ENCODE measurements at regions not wholly inside any gene's neighbourhood (a gene's known extent, or its start where the extent isn't known, plus 50 kb on each side); places are given as distances from the start of the nearest gene placed in this dataset.
A peak's percentile ranks its signal among the peaks of the same experiment; 100 is the strongest.

DNA sequence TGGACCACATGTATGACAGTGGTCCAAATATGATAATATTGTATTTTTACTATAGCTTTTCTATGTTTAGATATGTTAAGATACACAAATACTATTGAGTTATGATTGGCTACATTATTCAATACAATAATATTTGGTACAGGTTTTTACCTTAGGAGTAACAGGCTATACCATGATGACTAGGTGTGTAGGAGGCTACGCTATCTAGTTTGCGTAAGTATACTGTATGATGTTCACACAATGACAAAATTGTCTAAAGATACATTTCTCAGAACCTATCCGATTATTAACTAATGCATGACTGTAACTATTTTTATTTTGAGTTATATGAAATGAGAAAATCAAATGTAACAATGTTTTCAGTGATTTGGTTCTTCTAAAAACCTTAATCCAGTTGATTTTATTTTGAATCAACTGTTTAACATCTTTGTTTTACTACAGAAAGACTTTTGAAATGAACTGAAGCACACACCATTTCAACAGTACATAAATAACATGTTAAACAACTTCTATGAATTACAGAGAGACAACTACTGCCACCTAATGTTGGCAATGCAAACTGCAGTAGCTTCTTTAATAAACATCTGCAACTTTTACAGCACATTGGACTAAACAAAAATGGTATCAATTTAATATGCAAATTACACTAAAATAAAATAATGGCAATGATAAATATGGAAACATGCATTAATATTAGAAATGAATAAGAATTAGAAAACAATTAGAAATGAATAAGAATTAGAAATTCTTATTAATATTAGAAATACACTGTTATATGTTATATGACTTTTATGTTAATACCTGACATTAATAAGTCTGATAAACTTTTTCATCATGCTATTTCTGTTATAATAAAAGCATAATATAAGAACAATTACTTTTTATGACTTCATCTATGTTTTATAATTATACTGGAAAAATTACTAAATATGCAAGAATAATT lies 255.7 kb downstream of the MBNL1 start:
- TF ChIP-seq ISL1 (CRISPR knock-in tag; IDR thresholded peaks at IDR 0.05): no peak
- TF ChIP-seq ARNTL (CRISPR knock-in tag; IDR thresholded peaks at IDR 0.05; ENCODE audit: borderline replicate concordance, low read depth): no peak
- no peak for TF ChIP-seq ZNF8 (CRISPR knock-in tag; IDR thresholded peaks at IDR 0.05)
- TF ChIP-seq SNAI2 (CRISPR knock-in tag; IDR thresholded peaks at IDR 0.05): no peak
- no peak for TF ChIP-seq ZFP30 (CRISPR knock-in tag; IDR thresholded peaks at IDR 0.05)
- no peak for TF ChIP-seq ESRRG (CRISPR knock-in tag; IDR thresholded peaks at IDR 0.05)
- TF ChIP-seq, protein P1, sequence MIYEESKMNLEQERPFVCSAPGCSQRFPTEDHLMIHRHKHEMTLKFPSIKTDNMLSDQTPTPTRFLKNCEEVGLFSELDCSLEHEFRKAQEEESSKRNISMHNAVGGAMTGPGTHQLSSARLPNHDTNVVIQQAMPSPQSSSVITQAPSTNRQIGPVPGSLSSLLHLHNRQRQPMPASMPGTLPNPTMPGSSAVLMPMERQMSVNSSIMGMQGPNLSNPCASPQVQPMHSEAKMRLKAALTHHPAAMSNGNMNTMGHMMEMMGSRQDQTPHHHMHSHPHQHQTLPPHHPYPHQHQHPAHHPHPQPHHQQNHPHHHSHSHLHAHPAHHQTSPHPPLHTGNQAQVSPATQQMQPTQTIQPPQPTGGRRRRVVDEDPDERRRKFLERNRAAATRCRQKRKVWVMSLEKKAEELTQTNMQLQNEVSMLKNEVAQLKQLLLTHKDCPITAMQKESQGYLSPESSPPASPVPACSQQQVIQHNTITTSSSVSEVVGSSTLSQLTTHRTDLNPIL (CRISPR knock-in tag; IDR thresholded peaks at IDR 0.05; ENCODE audit: low read depth): no peak
- TF ChIP-seq CSDC2 (CRISPR knock-in tag; IDR thresholded peaks at IDR 0.05): no peak
- TF ChIP-seq, protein P2, sequence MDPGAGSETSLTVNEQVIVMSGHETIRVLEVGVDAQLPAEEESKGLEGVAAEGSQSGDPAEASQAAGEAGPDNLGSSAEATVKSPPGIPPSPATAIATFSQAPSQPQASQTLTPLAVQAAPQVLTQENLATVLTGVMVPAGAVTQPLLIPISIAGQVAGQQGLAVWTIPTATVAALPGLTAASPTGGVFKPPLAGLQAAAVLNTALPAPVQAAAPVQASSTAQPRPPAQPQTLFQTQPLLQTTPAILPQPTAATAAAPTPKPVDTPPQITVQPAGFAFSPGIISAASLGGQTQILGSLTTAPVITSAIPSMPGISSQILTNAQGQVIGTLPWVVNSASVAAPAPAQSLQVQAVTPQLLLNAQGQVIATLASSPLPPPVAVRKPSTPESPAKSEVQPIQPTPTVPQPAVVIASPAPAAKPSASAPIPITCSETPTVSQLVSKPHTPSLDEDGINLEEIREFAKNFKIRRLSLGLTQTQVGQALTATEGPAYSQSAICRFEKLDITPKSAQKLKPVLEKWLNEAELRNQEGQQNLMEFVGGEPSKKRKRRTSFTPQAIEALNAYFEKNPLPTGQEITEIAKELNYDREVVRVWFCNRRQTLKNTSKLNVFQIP (CRISPR knock-in tag; IDR thresholded peaks at IDR 0.05; ENCODE audit: borderline replicate concordance, low read depth): no peak
- no peak for TF ChIP-seq TOX (CRISPR knock-in tag; IDR thresholded peaks at IDR 0.05; ENCODE audit: borderline replicate concordance)
- TF ChIP-seq, protein P3, sequence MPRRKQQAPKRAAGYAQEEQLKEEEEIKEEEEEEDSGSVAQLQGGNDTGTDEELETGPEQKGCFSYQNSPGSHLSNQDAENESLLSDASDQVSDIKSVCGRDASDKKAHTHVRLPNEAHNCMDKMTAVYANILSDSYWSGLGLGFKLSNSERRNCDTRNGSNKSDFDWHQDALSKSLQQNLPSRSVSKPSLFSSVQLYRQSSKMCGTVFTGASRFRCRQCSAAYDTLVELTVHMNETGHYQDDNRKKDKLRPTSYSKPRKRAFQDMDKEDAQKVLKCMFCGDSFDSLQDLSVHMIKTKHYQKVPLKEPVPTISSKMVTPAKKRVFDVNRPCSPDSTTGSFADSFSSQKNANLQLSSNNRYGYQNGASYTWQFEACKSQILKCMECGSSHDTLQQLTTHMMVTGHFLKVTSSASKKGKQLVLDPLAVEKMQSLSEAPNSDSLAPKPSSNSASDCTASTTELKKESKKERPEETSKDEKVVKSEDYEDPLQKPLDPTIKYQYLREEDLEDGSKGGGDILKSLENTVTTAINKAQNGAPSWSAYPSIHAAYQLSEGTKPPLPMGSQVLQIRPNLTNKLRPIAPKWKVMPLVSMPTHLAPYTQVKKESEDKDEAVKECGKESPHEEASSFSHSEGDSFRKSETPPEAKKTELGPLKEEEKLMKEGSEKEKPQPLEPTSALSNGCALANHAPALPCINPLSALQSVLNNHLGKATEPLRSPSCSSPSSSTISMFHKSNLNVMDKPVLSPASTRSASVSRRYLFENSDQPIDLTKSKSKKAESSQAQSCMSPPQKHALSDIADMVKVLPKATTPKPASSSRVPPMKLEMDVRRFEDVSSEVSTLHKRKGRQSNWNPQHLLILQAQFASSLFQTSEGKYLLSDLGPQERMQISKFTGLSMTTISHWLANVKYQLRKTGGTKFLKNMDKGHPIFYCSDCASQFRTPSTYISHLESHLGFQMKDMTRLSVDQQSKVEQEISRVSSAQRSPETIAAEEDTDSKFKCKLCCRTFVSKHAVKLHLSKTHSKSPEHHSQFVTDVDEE (CRISPR knock-in tag; IDR thresholded peaks at IDR 0.05): no peak
- TF ChIP-seq ZNF565 (CRISPR knock-in tag; conservative IDR thresholded peaks at IDR 0.05; ENCODE audit: low read depth): no peak
- peak; percentile 44; the same call in 1 of the 3 replicates for ATAC-seq

DNA sequence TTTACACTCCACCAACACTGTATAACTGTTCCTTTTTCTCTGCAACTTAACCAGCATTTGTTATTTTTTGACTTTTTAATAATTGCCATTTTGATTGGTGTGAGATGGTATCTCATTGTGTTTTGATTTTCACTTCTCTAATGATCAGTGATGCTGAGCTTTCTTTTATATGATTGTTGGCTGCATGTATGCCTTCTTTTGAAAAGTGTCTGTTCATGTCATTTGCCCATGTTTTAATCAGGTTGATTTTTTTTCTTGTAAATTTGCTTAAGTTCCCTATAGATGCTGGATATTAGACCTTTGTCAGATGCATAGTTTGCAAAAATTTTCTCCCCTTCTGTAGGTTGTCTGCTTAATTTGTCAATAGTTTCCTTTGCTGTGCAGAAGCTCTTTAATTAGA lies 263.0 kb downstream of the MBNL1 start:
- TF ChIP-seq TCF4 (CRISPR knock-in tag; IDR thresholded peaks at IDR 0.05; ENCODE audit: borderline replicate concordance) (no peak), PPARA (CRISPR knock-in tag; IDR thresholded peaks at IDR 0.05; ENCODE audit: borderline replicate concordance) (no peak), ZNF70 (CRISPR knock-in tag; IDR thresholded peaks at IDR 0.05) (no peak), ZNF8 (CRISPR knock-in tag; IDR thresholded peaks at IDR 0.05) (no peak), ZC3H10 (CRISPR knock-in tag; IDR thresholded peaks at IDR 0.05) (no peak), BACH2 (CRISPR knock-in tag; IDR thresholded peaks at IDR 0.05; ENCODE audit: borderline replicate concordance) (no peak), SNAI2 (CRISPR knock-in tag; IDR thresholded peaks at IDR 0.05) (no peak), ESRRG (CRISPR knock-in tag; IDR thresholded peaks at IDR 0.05) (no peak)
- TF ChIP-seq, protein P4, sequence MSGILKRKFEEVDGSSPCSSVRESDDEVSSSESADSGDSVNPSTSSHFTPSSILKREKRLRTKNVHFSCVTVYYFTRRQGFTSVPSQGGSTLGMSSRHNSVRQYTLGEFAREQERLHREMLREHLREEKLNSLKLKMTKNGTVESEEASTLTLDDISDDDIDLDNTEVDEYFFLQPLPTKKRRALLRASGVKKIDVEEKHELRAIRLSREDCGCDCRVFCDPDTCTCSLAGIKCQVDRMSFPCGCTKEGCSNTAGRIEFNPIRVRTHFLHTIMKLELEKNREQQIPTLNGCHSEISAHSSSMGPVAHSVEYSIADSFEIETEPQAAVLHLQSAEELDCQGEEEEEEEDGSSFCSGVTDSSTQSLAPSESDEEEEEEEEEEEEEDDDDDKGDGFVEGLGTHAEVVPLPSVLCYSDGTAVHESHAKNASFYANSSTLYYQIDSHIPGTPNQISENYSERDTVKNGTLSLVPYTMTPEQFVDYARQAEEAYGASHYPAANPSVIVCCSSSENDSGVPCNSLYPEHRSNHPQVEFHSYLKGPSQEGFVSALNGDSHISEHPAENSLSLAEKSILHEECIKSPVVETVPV (CRISPR knock-in tag; IDR thresholded peaks at IDR 0.05): no peak
- TF ChIP-seq, protein P1 (CRISPR knock-in tag; IDR thresholded peaks at IDR 0.05; ENCODE audit: low read depth): no peak
- ATAC-seq: no peak

DNA sequence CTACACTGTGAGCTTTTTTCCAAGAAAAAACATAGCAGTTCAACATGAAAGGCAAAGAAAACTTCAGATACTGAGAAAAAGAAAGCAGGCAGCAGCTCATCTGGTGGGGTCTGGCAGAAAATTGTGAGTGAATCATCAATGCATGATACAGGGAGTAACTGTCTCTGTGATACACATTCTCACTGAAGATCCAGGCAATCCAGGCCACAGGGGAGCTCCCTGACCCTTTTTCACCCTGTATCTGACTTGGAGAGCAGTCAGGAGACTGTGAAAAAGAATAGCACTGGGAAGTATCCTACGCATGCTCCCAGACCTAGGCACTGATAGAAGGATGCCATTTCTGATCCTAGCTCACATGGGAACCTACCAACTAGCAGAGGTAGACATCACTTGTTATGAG lies 269.8 kb downstream of the MBNL1 start:
- ATAC-seq: no peak
- TF ChIP-seq SNAI2 (CRISPR knock-in tag; IDR thresholded peaks at IDR 0.05) (no peak), ARNTL (CRISPR knock-in tag; IDR thresholded peaks at IDR 0.05; ENCODE audit: borderline replicate concordance, low read depth) (no peak), CSDC2 (CRISPR knock-in tag; IDR thresholded peaks at IDR 0.05) (no peak), GLIS3 (CRISPR knock-in tag; IDR thresholded peaks at IDR 0.05) (no peak), TOX (CRISPR knock-in tag; IDR thresholded peaks at IDR 0.05; ENCODE audit: borderline replicate concordance) (no peak), ISL1 (CRISPR knock-in tag; IDR thresholded peaks at IDR 0.05) (no peak), RARB (CRISPR knock-in tag; IDR thresholded peaks at IDR 0.05) (no peak), ZNF70 (CRISPR knock-in tag; IDR thresholded peaks at IDR 0.05) (no peak), ZNF565 (CRISPR knock-in tag; conservative IDR thresholded peaks at IDR 0.05; ENCODE audit: low read depth) (no peak), ZC3H10 (CRISPR knock-in tag; IDR thresholded peaks at IDR 0.05) (no peak)
- TF ChIP-seq, protein P4 (CRISPR knock-in tag; IDR thresholded peaks at IDR 0.05): no peak
- TF ChIP-seq, protein P5, sequence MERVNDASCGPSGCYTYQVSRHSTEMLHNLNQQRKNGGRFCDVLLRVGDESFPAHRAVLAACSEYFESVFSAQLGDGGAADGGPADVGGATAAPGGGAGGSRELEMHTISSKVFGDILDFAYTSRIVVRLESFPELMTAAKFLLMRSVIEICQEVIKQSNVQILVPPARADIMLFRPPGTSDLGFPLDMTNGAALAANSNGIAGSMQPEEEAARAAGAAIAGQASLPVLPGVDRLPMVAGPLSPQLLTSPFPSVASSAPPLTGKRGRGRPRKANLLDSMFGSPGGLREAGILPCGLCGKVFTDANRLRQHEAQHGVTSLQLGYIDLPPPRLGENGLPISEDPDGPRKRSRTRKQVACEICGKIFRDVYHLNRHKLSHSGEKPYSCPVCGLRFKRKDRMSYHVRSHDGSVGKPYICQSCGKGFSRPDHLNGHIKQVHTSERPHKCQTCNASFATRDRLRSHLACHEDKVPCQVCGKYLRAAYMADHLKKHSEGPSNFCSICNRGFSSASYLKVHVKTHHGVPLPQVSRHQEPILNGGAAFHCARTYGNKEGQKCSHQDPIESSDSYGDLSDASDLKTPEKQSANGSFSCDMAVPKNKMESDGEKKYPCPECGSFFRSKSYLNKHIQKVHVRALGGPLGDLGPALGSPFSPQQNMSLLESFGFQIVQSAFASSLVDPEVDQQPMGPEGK (CRISPR knock-in tag; IDR thresholded peaks at IDR 0.05; ENCODE audit: borderline replicate concordance): no peak
- TF ChIP-seq, protein P2 (CRISPR knock-in tag; IDR thresholded peaks at IDR 0.05; ENCODE audit: borderline replicate concordance, low read depth): no peak

All from SK-N-SH treated with all-trans-retinoic acid at 6 μM for 48 hours (cell line).